ENCODE measurements at regions not wholly inside any gene's neighbourhood (a gene's known extent, or its start where the extent isn't known, plus 50 kb on each side); places are given as distances from the start of the nearest gene placed in this dataset.

DNA sequence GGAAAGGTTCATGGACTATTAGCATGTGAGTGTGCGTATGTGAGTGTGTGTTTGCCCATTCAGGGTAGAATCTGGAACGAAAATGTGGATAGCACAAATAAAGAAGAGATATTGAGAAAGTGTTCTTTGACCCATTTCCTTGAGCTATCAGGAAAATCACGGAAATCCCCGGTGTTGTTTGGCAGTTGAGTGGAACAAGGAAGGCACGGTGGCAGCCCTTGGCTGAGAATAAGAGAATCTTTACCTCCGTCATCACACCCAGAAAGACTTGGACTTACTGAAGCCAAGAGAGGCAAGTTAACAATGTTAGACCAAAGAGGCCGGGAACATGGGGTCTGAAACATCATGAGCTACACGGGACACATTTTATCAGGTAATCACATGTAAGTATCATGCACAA, 588.9 kb upstream of the BTBD3 start:
- no peak for DNase-seq (ENCODE audit: low read depth in 4 of 4, low spot score in 1 of 4)

DNA sequence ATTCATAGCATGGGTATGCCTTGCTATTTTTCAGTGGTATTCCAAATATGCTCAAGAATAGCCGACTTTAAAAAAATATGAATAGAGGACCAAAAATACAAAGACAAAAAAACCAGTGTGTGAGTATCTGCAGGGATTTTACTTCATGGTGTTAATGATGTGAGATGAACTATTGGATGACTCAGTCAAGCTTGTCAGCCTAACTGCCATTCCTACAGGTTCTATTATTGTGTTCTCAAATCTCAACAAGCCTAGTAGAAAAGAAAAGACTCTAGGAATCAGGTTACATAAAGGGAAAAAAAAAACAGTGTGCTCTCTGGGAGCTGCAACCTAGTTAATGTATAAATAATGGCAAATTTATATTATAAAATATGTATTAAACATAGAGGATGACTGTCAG, 588.4 kb upstream of the BTBD3 start:
- DNase-seq (ENCODE audit: low read depth in 4 of 4, low spot score in 1 of 4): no peak

DNA sequence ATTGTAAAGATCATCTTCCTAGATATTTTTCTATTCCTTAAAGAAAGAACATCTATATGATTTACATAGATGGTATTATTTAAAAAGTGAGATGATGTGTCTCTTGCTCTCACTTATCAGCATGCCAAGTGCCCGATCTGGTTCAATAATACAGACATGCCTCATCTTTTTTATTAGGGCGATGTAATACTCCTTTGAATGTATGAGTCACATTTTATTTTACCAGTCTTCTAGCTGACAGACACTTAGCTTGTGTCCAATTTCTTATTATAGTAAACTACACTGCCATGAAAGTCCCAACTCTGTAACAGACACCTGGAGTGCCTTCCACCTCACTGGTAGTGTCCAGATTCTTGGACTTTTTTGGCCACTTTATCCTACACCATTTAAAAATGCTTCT, 586.6 kb upstream of the BTBD3 start:
- no peak for DNase-seq (ENCODE audit: low read depth in 4 of 4, low spot score in 1 of 4)

DNA sequence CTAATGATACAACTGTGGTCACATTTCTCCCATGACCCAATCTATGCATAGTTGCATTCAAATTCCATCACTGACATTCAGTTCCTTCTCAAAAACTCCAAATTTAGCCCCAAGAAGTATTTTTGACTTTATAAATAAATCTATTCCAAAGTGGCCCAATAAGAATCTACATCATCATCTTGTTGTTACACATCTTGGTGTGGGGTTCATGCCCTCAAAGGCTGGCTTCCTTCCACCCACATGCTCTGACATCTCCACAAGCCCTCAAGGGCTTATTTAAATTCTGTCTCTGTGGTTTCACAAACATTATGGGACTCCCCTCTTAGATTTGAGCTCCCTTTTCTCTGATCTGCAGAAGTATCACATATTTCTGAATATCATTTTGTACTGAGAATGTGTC, 585.3 kb upstream of the BTBD3 start:
- no peak for DNase-seq (ENCODE audit: low read depth in 4 of 4, low spot score in 1 of 4)

DNA sequence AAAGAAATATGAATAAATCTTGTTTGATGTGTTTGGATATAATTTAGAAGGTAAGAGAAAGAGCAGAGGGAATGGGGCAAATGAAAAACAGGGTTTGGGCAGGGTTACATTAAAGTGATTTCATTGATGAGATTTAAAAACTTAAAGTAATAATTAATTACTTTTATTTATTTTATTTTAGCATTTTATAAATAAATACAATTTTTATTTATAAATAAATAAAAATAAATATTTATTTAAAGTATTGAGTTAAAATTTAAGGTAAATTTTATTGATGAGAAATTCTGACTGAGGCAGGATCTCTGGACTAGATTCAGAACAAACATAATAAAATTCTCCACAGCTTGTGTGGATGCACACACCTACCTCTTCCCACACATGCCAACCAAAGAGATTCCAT, 584.1 kb upstream of the BTBD3 start:
- no peak for DNase-seq (ENCODE audit: low read depth in 4 of 4, low spot score in 1 of 4)

DNA sequence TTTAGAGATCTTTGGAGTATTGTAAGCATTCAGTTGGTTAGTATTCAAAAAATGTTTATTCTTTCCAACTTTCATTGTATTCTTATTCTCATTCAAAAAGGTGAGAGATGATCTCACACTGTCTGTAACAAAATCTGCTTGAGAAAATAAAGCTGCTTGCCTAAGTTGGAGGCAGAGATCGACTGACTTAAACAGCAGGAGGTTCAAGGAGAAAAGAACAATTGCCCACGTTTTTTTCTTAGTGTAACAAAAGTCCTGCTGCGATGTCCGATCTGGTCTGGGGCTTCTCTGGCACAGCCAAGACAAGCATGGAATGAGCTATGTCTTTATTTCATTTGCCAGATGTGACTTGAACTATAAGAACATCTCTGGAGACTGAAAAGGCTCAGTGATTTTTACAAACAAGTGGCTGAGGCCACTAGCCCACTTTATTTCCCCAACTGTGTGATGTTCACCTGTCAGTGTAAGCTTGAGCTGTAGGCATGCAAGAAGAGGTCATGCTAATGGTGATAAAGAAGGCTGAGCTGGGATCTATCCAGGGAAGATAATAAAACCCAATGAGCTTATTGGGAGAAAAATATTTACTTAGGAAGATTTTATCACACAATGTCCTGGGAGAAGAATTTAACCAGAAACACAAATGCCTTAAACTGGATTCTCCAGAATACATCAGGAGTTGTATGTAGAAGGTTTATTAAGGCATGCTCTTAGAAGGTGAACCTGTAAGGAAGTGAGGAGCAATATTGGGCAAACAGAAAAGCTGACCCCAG, 580.1 kb upstream of the BTBD3 start:
- no peak for DNase-seq (ENCODE audit: low read depth in 4 of 4, low spot score in 1 of 4)

DNA sequence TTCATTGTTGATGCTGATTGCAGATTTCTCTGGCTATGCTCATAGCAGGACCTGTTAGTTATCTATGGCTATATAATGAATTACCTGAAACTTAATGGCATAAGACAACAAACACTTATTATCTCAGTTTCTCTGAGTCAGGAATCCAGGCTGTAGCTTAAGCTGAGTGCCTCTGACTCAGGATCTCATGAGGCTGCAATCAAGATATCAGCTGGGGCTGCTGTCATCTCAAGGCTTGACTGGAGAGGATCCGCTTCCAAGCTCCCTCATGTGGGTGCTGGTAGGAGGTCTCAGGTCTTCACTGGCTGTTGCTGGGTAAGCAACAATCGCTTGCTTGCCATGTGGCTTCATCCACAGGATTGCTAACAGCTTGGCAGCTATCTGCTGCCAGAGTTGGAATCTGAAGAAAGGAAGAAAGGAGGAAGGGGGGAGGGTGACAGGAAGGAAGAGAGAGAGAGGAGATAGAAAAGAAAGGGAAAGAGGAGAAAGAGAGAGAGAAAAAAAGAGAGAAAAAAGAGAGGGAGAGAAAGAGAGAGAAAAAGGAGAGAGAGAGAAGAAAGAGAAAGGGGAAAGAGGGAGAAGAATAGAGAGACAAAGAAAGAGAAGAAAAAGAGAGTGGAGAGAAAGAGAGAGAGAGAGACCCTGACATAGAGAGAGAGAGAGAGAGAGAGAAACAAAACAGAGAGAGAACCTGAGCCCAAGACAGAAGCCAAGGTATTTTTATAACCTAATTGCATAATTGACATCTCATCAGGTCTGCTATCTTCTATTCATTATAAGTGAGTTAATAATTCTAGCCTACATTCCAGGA, 579.0 kb upstream of the BTBD3 start:
- DNase-seq (ENCODE audit: low read depth in 4 of 4, low spot score in 1 of 4): no peak

DNA sequence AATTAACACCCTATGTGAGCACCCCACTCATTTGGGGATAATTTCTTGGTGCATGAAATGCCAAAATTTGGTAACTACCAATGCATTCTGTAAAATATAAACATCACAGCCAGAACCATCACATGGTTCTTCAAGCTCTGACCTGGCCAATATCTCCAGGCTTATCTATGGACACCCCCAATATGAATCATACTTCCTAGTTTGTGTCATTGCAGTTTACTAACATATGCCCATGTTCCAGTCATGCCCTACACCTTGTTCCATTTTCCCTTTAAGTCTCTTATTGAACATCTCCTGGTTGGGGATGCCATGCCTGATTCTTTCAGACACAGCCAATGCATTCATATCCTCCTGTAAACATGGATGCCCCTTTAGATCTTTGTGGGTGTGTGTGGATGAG, 572.8 kb upstream of the BTBD3 start:
- DNase-seq (ENCODE audit: low read depth in 4 of 4, low spot score in 1 of 4): no peak

DNA sequence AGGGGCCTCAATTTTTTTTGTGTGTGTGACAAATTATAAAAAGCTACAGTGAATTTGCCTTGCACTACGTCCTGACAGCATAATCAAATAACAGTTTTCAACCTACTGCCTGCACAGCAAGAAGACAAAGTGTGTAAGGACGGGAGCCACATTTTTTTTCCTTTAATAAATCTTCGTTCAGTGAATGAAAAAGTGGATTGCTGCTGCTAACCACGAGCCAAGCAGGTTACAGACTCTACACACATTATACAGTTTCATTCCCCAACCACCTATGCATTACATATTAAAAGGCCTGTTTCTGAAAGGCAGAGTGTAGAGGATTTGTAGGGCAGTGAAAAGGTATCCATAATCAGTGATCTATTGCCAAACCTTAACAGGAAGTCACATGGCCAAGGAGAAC, 570.0 kb upstream of the BTBD3 start:
- no peak for DNase-seq (ENCODE audit: low read depth in 4 of 4, low spot score in 1 of 4)

DNA sequence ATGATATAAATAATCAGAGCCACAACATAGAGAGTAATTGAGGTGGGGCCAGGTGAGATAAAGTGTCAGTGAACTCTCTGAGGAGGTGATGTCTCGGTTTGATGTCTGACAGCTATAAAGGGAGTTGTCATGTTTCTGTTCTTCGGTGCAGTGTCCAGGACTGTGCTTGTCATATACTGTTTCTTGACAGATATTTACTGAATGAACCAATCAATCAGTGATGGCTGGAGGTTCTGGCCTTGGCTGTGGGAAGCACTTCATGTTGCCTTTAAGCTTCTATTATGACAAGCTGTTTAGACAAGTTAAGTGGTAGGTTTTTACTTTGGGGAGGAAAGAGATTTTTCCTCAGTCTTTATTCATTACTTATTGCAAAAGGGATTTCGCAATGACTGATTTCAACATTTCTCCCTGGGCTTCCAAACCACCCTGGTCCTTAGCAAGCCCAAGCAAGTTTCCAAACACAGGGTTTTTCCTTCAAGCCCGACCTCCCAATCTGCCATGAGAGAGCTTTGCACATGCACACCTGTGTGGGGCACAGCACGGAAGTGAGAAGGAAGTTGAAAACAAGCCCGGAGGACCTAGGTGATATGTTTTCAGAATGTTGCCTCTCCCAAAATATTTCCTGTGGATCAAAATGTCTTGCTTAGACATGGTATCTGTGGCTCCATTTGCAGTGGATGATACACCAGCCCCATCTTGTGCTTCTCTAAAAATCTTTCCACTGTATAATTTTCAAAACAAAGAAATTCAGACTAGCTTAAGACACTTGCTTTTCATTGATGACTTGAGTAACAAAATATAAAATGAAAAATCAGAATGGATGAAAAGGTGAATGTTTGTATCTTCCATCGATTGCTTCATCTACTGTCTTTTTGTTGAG, 567.3 kb upstream of the BTBD3 start:
- no peak for DNase-seq (ENCODE audit: low read depth in 4 of 4, low spot score in 1 of 4)

DNA sequence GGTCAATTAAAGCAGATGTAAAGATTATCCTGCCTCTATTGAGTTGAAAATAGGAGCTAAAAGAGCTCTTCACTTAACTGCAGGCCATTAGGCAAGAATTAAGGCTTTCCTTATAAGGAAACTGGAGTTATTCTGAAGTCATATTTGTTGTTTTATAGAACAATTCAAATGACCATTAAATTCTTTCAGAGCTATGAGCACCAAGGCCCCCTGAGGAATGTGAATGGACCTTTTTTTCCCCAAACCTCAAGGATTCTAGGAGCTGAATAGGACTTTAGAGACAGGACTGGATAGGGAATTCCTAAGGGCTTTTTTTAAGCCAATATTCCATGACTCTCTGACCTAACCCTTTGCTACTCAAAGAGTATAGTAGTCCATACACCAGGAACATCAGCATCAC, 565.7 kb upstream of the BTBD3 start:
- no peak for DNase-seq (ENCODE audit: low read depth in 4 of 4, low spot score in 1 of 4)

DNA sequence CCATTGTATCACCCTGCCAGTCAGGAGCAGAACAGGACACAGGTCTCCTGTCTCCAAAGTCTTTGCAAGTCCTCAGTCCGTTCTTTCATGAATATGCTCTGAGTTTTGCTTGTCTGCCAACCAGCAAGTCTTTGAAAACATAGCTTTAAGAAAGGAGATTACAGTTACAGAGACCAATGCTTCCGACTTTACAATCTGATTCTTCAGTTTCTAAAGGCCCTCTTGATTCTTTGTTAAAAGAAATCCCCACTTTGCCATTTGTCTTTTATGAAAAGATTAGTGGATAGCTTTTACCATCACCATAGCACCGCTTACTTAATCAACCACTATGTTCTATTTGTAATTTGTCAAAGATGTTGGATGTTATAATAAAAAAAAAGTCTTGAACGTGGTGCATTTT, 562.8 kb upstream of the BTBD3 start:
- no peak for DNase-seq (ENCODE audit: low read depth in 4 of 4, low spot score in 1 of 4)

DNA sequence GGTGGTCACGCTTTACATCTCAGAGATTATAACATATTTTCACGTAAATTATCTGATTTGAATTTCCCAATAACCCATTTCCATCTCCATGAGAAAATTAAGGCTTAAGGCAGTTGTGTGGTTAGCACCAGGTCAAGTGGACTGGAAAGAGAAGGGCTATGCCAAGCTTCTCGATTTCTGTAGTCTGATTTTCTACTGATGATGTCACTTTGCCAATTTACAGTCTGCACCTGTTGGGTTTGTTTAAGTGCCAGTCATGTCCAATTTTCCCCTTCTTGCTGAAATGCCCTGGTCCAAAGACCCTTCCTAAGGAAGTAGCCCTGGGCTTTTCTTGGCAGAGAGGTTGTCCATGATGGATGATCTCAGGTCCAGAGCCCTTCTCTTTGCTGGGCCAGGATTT, 562.3 kb upstream of the BTBD3 start:
- DNase-seq (ENCODE audit: low read depth in 4 of 4, low spot score in 1 of 4): no peak

DNA sequence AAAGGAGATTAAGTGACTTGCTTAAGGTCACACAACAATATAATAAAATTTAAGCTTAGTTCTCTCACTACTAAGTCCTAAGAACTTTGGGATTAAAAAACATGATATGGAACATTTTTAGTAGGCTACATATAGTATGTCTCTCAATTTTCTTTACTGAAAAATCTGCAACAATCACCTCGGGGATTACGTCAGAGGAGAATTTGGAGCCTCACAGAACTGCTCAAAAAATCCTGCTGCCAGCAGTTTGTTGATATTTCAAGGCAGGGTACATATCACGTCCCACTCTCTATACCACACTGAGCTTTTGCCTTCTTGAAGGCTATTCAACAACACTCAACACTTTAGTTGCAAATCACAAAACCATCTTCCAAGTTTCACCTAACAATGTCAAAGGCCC, 561.6 kb upstream of the BTBD3 start:
- DNase-seq (ENCODE audit: low read depth in 4 of 4, low spot score in 1 of 4): no peak

DNA sequence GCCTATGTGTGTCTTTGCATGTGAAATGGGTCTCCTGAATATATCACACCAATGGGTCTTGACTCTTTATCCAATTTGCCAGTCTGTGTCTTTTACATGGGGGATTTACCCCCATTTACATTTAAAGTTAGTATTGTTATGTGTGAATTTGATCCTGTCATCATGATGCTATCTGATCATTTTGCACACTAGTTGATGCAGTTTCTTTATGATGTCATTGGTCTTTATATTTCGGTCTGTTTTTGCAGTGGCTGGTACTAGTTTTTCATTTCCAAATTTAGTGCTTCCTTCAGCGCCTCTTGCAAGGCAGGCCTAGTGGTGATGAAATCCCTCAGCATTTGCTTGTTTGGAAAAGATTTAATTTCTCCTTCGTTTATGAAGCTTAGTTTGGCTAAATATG, 555.2 kb upstream of the BTBD3 start:
- no peak for DNase-seq (ENCODE audit: low read depth in 4 of 4, low spot score in 1 of 4)

DNA sequence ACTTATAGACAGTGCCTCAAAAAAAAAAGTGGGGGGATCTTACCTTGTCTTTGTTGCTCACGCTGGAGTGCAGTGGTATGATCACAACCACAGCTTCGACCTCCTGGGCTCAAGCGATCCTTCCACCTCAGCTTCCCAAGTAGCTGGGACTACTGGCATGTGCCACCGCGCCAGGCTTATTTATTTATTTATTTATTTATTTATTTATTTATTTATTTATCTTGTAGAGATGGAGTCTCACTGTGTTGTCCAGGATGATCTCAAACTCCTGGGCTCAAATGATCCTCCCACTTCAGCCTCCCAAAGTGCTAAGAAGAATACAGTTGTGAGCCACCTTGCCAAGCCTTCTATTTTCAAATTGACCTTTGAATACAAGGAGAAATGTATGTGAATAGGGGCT, 553.0 kb upstream of the BTBD3 start:
- no peak for DNase-seq (ENCODE audit: low read depth in 4 of 4, low spot score in 1 of 4)

DNA sequence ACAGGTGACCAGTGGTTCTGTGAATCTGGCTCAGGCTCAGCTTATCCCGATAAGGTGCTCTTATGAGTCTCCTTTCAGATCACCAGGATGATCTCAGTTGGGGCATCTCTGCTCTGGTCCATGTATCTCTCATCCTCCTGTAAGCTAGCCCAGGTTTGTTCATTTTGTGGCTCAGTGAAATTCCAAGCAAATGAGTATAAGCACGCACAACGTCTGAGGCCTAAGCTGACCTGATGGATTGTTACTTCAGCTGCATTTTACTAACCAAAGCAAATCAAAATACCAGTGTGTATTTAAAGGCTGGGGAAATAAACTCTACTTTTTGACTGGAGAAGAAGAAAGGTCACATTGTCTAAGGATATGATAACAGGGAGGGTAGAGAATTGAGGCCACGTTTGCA, 551.0 kb upstream of the BTBD3 start:
- no peak for DNase-seq (ENCODE audit: low read depth in 4 of 4, low spot score in 1 of 4)

DNA sequence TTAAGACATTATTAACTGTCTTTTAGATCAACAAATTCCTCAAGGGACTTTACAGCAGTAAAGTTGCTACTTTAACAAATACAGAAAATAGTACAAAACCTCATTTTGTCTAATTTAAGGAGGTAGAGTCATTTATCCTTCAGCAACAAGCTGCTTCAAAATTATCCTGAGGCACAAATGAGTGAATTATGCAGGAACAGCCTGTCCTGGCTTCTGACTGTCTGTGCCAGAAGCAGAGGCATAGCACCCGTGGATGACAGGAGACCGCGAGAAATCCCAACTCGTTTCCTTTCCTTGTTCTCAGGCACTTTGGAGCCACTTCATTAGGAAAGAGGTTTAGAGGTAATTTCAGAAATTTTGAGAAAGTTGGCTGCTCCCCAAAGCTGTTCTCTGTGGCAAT, 549.2 kb upstream of the BTBD3 start:
- no peak for DNase-seq (ENCODE audit: low read depth in 4 of 4, low spot score in 1 of 4)

DNA sequence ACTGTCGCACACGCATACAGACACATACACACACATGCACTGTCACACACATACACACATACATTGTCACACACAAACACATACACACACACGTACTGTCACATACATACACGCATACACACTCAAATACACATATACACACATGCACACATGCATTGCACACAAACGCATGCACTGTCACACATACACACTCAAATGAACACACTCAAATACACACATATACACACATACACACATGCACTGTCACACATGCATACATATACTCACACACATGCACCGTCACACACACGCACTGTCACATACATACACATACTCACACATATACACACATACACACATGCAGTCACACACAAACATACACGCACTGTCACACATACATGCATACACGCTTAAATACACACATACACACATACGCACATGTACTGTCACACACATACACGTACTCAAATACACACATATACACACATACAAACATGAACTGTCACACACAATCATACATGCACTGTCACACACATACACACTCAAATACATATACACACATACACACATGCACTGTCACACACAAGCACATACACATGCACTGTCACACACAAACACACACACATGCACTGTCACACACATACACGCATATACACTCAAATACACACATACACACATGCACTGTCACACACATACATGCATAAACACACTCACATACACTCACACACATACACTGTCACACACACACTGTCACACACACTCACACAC, 548.6 kb upstream of the BTBD3 start:
- no peak for DNase-seq (ENCODE audit: low read depth in 4 of 4, low spot score in 1 of 4)

DNA sequence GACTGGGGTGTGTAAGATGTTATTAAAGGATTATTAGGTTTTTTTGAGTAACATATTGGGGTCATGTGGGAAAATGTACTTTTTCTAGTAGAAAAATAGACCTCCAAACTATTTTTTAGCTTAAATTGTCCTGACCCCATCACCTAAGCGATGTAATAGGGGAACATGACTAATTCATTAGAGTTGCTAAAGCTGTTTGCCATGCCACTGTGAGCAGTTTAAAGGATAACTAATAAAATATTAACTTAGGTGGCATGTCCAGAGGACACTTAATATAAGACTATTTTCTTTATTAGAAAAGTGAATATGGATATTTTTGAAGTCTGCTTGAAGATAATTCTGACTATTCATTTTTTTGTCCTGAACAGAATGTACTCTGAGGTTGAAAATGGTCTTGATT, 545.9 kb upstream of the BTBD3 start:
- no peak for DNase-seq (ENCODE audit: low read depth in 4 of 4, low spot score in 1 of 4)

Measured in stimulated activated CD4-positive, alpha-beta T cell treated with anti-CD3 and anti-CD28 coated beads, Interleukin-1b, Interleukin-23, amount 100 ng/mL, for 24 hours (primary cell).